Spinal cord (tissue), 9 donors: ENCODE measurements at regions not wholly inside any gene's neighbourhood (a gene's known extent, or its start where the extent isn't known, plus 50 kb on each side); places are given as distances from the start of the nearest gene placed in this dataset.

Source experiments
- DNase-seq, 6 donors: peaks; one replicate each; pipeline versions ENCODE4 v3.0.0 to v3.0.0-alpha.2; 2013 to 2015; ENCODE audit warnings: low spot score in 6 of 6, low read depth in 4 of 6
- H3K27ac ChIP-seq: one replicate; pipeline ENCODE4 v1.5.1; 2013; ENCODE audit warnings: low read depth, low read length, control low read depth
- H3K27me3 ChIP-seq: one replicate; pipeline ENCODE4 v1.6.1; 2013; ENCODE audit warnings: low read length; ENCODE audit not compliant: control insufficient read depth, insufficient read depth
- H3K36me3 ChIP-seq: one replicate; pipeline ENCODE4 v1.6.1; 2013; ENCODE audit warnings: low read length; ENCODE audit not compliant: control insufficient read depth, insufficient read depth
- H3K4me1 ChIP-seq: one replicate; pipeline ENCODE4 v1.6.1; 2013; ENCODE audit warnings: low read length; ENCODE audit not compliant: control insufficient read depth, insufficient read depth
- H3K4me3 ChIP-seq: one replicate; pipeline ENCODE4 v1.5.1; 2013; ENCODE audit warnings: low read depth, low read length, control low read depth
- H3K9me3 ChIP-seq: one replicate; pipeline ENCODE4 v1.6.1; 2013; ENCODE audit warnings: low read length; ENCODE audit not compliant: control insufficient read depth, insufficient read depth
- WGBS: methylation state at CpG from one replicate; pipeline ENCODE4 v1.1.5; 2013; ENCODE audit warnings: missing lambda C conversion rate; ENCODE audit not compliant: insufficient coverage; 5-methylcytosine and 5-hydroxymethylcytosine counted together
- donor health status: healthy.

- Histone ChIP-seq H3K9me3 (peaks cover 5% of the 10 kb centered on the region), H3K27ac (no peak overlapping the region), H3K4me1 (no peaks in the 10 kb centered on the region), H3K27me3 (no peaks in the 10 kb centered on the region), H3K4me3 (no peak overlapping the region), H3K36me3 (no peaks in the 10 kb centered on the region)
- WGBS: 42% methylated on average over 2 of the region's 4 CpGs
- no peak for DNase-seq
Measured at GRCh38 chr2:129689653-129690448, 289.6 kb upstream of the RAB6C start.

DNA sequence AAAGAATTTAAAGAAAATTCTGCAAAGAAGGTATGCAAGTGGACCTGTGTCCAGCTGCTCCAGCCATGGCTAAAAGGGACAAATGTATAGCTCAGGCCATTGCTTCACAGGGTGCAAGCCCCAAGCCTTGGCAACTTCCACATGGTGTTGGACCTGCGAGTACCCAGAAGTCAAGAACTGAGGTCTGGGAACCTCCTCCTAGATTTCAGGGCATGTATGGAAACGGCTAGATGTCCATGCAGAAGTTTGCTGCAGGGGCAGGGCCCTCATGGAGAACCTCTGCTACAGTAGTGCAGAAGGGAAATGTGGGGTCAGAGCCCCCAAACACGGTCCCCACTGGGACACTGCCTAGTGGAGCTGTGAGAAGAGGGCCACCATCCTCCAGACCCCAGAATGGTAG is 284.0 kb upstream of the RAB6C start:
- whole genome bisulfite sequencing: 88% methylated on average over 2 of the region's 3 CpGs
- Histone ChIP-seq H3K27ac (no peak overlapping the region), H3K4me1 (no peaks in the 10 kb centered on the region), H3K9me3 (peaks cover 5% of the 10 kb centered on the region), H3K27me3 (no peaks in the 10 kb centered on the region), H3K4me3 (no peak overlapping the region), H3K36me3 (no peaks in the 10 kb centered on the region)
- no peak for DNase-seq

DNA sequence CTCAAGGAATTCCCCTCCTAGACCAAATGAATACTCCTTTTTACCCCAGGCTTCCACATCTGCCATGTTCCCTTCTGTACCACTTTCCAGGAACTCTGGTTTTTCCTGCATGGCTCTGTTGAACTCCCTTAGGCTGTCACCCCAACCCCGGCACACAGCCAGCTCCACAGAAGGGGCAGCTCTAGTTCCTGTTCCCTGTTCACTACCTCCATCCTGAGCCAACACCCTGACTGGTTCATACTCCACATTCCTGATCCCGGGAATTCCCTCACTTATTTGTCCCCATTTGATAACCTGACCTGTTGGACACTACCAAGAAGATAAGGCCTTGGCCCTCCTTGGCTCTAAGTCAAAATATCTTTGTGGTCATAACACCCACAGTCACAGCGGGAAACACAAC is 280.9 kb upstream of the RAB6C start:
- no peak overlapping the region for H3K27ac ChIP-seq
- no peak overlapping the region for H3K4me3 ChIP-seq
- H3K9me3 ChIP-seq: no peaks in the 10 kb centered on the region
- no peaks in the 10 kb centered on the region for H3K27me3 ChIP-seq
- no peaks in the 10 kb centered on the region for H3K36me3 ChIP-seq
- WGBS: 67% methylated on average over 3 of the region's 3 CpGs
- no peak for DNase-seq
- no peaks in the 10 kb centered on the region for H3K4me1 ChIP-seq

DNA sequence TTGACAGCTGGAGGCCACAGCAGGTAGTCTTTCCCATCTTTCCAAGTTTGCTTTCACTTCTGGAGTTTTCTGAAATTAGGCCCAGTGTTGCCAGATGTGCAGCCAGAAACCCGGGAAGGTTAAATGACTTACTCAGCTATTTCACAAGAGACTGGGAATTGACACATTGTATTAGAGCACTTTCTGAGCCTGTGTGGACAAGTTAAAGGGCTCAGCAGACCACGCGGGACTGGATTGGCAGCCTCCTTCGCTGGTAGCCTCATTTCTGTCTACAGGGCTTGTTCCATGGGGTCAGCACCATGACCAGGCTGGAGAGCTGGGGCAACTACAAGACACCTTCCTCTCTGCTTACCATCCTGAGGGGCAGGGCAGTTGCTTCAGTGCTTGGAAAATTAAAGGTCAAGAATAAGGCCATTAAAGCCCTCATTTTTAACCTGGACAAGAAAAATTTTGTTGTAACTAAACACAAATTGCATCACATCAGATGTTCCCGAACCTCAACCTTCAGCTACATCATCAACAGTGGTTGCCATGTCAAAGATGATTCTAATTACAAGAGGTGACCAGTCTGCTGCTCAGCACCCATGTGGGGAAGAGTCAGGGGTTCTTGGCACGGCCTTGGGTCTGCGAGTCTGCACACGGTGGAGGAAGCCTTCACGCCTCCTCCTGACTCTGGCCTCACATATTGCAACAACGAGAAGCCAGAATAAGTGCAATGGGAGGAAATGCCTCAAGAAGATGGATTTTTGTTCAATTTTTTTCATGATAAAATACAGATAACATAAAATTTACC is 279.5 kb upstream of the RAB6C start:
- Histone ChIP-seq H3K4me1 (no peaks in the 10 kb centered on the region), H3K27me3 (no peaks in the 10 kb centered on the region), H3K9me3 (no peaks in the 10 kb centered on the region), H3K27ac (no peak overlapping the region), H3K36me3 (no peaks in the 10 kb centered on the region), H3K4me3 (no peak overlapping the region)
- WGBS: 74% methylated on average over 4 of the region's 10 CpGs
- DNase-seq: no peak

DNA sequence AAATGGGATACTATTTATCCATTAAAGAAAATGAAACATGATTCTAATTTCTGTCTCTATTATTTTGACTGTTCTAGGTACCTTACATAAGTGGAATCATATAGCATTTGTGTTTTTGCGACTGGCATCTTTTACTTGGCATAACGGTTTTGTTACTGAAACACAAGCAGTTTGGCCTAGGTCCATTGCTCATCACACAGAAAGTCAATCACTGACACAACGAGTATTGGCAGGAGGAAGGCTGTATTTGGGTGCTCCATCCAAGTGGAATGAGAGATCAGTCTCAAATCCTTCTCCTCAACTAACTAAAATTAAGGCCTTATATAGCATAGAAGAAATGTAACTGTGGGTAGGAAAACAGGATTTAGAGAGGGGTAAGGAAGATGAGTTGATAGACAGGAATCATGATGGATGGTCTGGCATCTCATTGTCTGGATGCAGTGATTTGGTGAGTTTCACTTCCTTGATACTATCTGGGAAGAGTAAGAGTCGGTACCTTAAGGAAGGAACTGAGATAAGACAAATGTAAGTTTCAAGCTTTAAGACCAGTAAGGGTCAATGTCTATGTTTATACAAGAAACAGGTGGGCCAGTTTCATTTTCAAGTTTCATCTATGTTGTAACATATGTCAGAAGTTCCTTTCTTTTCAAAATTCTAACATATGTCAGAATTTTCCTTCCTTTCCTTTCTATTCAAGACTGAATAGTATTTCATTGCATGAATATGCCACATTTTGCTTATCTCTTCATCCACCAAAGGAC is 276.9 kb upstream of the RAB6C start:
- no peaks in the 10 kb centered on the region for H3K9me3 ChIP-seq
- no peak overlapping the region for H3K4me3 ChIP-seq
- no peaks in the 10 kb centered on the region for H3K4me1 ChIP-seq
- peak in 1 of 6 donors; percentile 63 for DNase-seq
- H3K27ac ChIP-seq: no peak overlapping the region
- H3K36me3 ChIP-seq: no peaks in the 10 kb centered on the region
- no CpG with 5 or more reads among the region's 4 CpGs for WGBS
- H3K27me3 ChIP-seq: no peaks in the 10 kb centered on the region

GRCh38 chr2:129705085-129705484 is 274.4 kb upstream of the RAB6C start:
- WGBS: 93% methylated on average over 5 of the region's 6 CpGs
- H3K4me3 ChIP-seq: no peak overlapping the region

GRCh38 chr2:129707800-129708199 is 271.7 kb upstream of the RAB6C start:
- H3K27me3 ChIP-seq: no peaks in the 10 kb centered on the region
- peaks cover 18% of the 10 kb centered on the region for H3K4me1 ChIP-seq
- no peaks in the 10 kb centered on the region for H3K36me3 ChIP-seq
- no peak overlapping the region for H3K27ac ChIP-seq
- H3K9me3 ChIP-seq: no peaks in the 10 kb centered on the region
- H3K4me3 ChIP-seq: no peak overlapping the region
- no peak for DNase-seq
- 96% methylated on average over 4 of the region's 4 CpGs for WGBS

More at GRCh38 chr2:129705085-129705484, 274.4 kb upstream of the RAB6C start:
- no peaks in the 10 kb centered on the region for H3K9me3 ChIP-seq
- H3K27me3 ChIP-seq: no peaks in the 10 kb centered on the region
- no peaks in the 10 kb centered on the region for H3K36me3 ChIP-seq
- peaks cover 15% of the 10 kb centered on the region for H3K4me1 ChIP-seq
- no peak for DNase-seq
- H3K27ac ChIP-seq: no peak overlapping the region

GRCh38 chr2:129708221-129708967 is 271.1 kb upstream of the RAB6C start:
- no peak for DNase-seq
- Histone ChIP-seq H3K36me3 (no peaks in the 10 kb centered on the region), H3K27me3 (no peaks in the 10 kb centered on the region), H3K9me3 (no peaks in the 10 kb centered on the region), H3K4me3 (no peak overlapping the region), H3K27ac (no peak overlapping the region), H3K4me1 (peaks cover 18% of the 10 kb centered on the region)
- WGBS: 90% methylated on average over 18 of the region's 20 CpGs
